ENCODE measurements at regions not wholly inside any gene's neighbourhood (a gene's known extent, or its start where the extent isn't known, plus 50 kb on each side); places are given as distances from the start of the nearest gene placed in this dataset.

GRCh38 chr3:184489268-184489841 lies 72.2 kb upstream of the EPHB3 start:
- TF ChIP-seq EZH2 (IDR thresholded peaks at IDR 0.05) = no peak
- no peak for TF ChIP-seq POLR2AphosphoS5 (IDR thresholded peaks at IDR 0.05; ENCODE audit: borderline replicate concordance, low read depth, low read length)
- TF ChIP-seq FOXP2 (optimal IDR thresholded peaks at IDR 0.05; ENCODE audit: control extremely low read depth, extremely low read length, insufficient read depth) = no peak
